ENCODE measurements at regions not wholly inside any gene's neighbourhood (a gene's known extent, or its start where the extent isn't known, plus 50 kb on each side); places are given as distances from the start of the nearest gene placed in this dataset.

GRCh38 chr12:47610686-47611252 is 95.1 kb downstream of the RPAP3 start:
- no peak for TF ChIP-seq CTCF (IDR thresholded peaks at IDR 0.05)
- TF ChIP-seq POLR2A (IDR thresholded peaks at IDR 0.05) = no peak
